ENCODE measurements at regions not wholly inside any gene's neighbourhood (a gene's known extent, or its start where the extent isn't known, plus 50 kb on each side); places are given as distances from the start of the nearest gene placed in this dataset.
"Not testable (repeated sequence)": the region's sequence is repeated elsewhere in the genome, so short reads cannot be mapped to it uniquely, and the experiment has no call there.

GRCh38 chr16:18080658-18081363, 255.7 kb downstream of the NPIPA8 start:
- TF ChIP-seq CTCF (IDR thresholded peaks at IDR 0.05 in 4 of 5, conservative IDR thresholded peaks at IDR 0.05 in 1 of 5); POLR2A (IDR thresholded peaks at IDR 0.05): not testable (repeated sequence)
